GM21367 (cell line): ENCODE measurements at regions not wholly inside any gene's neighbourhood (a gene's known extent, or its start where the extent isn't known, plus 50 kb on each side); places are given as distances from the start of the nearest gene placed in this dataset.
"Not testable (repeated sequence)": the region's sequence is repeated elsewhere in the genome, so short reads cannot be mapped to it uniquely, and the experiment has no call there.

Experiments
- ATAC-seq: cut with Tn5 transposase; IDR thresholded peaks from one replicate; pipeline ENCODE4 v1.9.1; 2021; ENCODE audit not compliant: unreplicated experiment

DNA sequence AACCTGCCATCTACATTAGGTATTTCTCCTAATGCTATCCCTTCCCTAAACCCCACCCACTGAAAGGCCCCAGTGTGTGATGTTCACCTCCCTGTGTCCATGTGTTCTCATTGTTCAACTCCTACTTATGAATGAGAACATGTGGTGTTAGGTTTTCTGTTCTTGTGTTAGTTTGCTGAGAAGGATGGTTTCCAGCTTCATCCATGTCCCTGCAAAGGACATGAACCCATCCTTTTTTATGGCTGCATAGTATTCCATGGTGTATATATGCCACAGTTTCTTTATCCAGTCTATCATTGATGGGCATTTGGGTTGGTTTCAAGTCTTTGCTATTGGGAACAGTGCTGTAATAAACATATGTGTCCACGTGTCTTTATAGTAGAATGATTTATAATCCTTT lies 149.2 kb downstream of the PCDH7 start:
- not testable (repeated sequence) for ATAC-seq

DNA sequence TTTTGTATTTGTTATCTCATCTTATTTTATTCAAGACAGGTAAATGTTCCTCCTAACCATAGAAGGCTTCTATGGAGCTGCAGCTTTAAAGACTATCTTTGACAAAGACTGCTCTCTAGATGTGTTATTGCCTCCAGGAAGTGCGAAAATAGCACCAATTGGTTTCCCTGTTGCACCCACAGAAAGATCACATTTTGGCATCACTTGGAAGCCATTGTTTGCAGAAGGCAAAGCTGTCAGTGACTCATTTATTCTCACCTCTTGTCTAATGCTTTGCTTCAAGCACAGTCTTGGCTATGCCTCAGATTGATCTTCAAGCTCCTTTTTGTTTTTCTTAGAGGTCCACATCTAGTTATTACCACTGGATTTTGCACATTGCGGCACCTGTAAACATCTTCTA lies 150.3 kb downstream of the PCDH7 start:
- no peak for ATAC-seq

DNA sequence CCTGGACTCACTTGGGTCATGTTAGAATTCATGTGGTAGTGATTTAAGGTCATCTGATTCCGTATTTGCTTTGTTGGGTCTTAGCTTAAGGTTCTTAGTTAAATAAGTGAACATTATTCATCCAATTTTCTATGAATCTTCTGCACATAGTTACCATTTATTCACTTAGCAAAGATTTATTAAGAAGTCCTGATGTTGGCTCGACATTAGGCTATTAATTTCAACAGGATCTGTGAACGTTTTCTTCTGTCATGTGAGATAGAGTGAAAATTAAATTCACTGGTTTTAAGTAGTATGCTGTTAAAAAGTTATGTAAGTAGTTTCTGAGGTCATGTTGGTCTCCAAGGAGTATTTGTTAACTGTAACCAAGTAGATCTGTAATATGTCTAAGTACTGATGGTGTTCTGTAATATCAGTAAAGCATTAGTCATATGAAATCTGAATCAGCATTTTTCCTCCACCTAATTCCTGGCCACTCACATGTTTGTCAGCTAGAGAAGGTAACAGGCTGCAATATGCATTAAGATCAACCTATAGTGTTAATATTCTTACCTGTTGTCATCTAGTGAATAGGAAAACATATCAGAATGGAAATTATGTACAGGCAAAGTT lies 155.6 kb downstream of the PCDH7 start:
- ATAC-seq = no peak

DNA sequence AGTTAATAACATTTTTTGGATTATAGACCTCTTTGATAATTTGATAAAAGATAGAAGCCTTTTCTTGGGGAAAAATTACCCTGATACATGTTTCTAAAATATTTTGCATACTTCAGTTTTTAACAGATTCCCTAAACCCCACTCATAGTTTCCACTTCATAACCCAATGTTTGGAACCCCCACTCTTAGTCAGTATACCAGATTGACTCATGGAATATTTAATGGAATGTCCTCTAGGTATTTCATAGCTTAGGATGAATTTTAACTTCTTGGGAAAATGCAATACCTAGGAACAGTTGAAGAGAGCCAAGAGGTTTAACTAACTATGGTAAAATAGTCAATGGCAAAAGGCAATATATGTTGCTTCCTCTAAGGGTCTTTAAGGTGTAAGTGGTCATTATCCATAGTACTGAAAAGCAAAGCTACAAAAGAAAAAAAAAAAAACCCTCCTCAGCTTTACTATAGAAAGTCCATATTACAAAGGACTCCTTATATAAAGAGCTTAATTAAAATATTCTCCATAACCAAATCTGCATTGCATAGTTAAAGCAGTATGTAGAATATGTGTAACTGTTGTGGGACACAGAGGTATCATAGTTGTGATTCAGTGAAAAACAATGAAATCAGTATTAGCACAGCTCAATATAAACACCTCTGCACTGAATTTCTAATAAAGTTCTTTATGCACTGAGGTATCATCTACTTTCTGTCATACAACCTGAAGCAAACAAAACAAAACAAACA lies 159.9 kb downstream of the PCDH7 start:
- ATAC-seq = no peak

GRCh38 chr4:30881985-30882384 lies 161.8 kb downstream of the PCDH7 start:
- ATAC-seq = no peak

DNA sequence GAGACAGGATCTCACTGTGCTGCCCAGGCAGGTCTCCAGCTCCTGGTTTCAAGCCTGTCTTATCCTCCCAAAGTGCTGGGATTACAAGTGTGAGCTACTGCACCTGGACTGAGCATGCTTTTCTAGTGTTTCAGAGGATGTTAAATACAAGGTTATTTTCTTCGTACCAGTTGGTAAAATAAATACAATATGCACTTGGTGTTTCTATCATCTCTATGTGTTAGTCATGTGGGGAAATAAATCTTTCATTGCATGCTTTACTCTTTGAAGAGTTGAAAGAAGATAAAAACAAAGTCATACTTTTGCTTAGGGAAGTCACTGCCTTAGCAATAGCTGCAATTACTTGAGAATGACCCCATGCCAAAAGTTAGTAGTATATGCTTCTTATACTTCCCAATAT lies 162.3 kb downstream of the PCDH7 start:
- no peak for ATAC-seq

DNA sequence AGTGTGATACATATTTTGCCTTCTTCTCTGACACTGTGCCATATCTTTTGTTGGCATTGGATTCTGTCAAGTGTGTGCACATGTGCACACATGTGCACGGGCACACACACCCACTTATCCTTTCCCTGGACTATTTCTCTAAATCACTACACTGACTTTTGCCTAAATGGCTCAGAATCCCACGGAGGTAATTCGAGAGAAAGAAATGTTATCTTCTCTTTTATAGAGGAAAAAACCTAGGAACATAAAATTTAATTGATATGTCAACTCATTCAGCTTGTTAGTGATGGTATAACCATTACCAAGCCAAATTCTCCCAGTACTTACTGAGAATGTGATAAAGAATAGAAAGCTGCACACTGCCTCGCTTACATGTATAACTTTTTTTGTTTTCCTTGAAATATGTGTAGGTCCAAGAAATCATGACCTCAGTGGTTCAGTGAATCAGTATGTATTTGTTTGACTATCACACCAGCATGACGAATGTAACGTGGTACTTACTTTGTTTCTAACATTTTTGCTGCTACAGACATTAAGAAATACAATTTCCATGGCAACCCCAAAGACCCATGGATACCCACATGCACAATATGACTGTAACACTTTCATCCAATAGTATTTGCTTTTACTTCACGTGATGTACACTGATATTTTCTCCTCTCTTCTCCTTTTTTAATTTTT lies 163.0 kb downstream of the PCDH7 start:
- ATAC-seq = no peak

DNA sequence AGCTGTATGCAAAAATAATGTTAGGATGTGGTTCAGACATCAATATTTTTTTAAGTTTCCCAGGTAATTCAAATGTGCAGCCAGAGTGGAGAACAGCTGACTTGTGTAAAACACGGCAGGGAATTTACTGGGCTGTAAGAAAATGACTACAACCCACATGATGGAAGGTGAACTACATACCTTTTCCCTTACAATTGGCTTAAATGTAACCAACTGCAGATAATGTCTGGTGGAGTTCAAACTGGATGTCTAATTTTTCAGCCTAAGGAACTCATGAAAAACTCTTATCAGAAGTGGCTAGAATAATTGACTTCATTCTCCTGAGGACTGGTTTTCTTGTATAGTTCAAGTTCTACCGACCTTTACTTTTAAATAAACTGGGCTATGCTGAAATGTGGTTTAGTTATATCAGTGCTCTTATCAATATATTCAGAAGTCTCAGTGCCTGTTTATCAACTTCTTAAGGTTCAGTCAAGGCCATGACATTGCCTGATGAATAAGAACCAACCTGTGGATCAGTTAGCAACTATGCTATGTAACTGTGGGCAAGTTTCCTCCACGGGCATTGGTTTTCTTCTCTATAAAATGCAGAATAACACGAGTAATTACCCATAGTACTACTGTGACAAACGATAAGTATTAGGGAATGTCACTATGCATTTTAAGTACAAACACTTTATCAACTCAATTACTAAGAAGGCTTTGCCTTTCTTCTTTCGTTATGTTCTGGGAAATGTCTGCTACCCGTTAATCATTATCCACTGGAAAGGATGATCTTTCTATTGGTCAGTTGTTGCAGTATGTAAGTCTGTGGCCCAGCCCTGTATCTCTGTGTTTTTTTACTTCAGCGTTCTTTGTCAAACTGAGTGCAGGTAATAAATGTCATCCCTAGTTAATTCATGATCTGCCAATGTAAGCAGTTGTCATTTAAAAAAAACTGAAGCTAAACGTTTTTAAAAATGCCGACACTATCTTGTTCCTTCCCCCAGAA lies 181.6 kb downstream of the PCDH7 start:
- ATAC-seq = no peak

DNA sequence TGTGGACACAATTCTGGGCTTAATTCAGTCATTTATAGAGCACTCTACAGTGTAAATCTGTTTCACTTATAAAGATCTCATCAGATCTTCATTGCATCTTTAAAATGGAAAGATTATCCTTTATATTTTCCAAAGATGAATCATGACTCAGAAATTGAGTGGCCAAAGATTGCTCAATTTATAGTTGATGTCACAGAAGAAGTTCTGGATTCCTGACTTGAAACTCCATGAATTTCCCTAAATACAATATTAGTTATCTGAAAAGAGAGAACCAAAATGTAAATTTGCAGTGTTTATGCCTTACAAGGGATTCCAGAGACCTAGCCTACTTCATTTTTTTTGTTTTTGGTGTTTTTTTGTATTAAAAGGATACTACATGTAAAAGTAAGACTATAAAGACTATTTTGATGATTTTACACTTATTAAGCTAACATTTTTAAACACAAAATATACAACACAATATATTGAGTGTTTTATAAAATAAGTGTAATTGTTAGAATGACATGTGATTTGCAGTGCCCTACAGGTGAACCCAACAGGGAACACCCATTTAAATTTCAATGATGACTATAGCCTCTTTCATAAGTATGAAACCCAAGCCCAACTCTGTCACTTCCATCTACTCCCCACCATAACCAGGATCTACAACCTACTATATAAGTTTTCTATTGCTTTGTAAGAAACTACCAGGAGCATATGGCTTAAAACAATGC lies 183.5 kb downstream of the PCDH7 start:
- no peak for ATAC-seq

GRCh38 chr4:30904215-30904555 lies 184.0 kb downstream of the PCDH7 start:
- no peak for ATAC-seq

- no peak for ATAC-seq
Measured at GRCh38 chr4:30904588-30904987, 184.4 kb downstream of the PCDH7 start.

- no peak for ATAC-seq
Measured at GRCh38 chr4:30912098-30912714, 192.0 kb downstream of the PCDH7 start.

- no peak for ATAC-seq
Measured at GRCh38 chr4:30916337-30917274, 196.4 kb downstream of the PCDH7 start.

GRCh38 chr4:30917946-30918345 lies 197.8 kb downstream of the PCDH7 start:
- no peak for ATAC-seq

DNA sequence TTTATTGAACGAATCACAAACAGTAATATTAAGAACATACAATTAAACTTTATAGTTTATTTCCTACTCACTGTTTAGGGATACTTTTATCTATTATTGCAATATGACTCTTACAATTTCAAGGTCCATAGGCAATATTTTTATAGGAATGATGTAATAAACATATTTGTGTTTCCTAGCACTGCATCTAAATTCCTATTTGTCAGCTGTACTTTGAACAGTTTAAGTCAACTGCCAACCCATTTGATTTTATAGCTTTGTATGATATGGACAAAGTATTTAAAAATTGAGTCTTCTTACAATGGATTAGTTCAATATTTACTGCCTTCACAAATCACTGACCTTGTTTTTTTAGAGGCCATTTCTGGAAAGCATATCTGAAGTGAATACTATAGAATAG lies 199.3 kb downstream of the PCDH7 start:
- ATAC-seq = no peak

DNA sequence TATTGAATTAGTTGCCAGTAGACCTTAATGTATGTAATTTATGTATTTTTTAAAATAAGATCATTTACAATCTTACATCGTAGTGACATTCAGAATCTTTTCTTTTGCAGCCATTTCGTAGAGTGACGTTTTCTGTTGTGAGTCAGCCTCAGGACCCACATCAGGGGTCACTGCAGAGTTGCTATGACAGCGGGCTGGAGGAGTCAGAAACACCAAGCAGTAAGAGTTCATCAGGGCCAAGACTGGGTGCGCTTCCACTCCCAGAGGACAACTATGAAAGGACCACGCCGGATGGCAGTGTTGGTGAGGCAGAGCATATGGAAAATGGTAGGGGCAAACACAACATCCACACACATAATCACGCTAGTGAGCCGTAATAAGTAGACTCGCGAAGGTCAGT lies 199.9 kb downstream of the PCDH7 start:
- no peak for ATAC-seq

- ATAC-seq = no peak
Measured at GRCh38 chr4:30922625-30923024, 202.5 kb downstream of the PCDH7 start.

- no peak for ATAC-seq
Measured at GRCh38 chr4:30924495-30924894, 204.3 kb downstream of the PCDH7 start.

DNA sequence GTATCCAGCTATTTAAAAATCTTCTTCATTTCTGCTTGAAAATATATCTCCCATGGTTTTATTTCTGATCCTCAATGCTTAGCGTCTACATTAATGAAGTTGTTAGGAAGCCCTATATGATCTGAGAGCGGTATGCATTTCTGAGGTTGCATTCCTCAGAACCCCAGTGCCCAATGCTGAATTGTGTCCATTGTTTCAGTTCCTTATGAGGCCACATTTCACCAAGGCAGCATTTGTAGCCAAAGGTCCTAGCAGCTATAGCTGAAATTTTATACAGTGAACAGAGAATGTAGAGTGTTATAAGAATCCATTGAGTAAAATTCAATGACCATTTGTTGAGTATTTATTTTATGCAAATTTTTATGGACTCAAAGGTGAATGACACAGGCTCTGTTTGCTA lies 209.5 kb downstream of the PCDH7 start:
- ATAC-seq = no peak
